KOPT-K1 (cell line): ENCODE measurements at regions not wholly inside any gene's neighbourhood (a gene's known extent, or its start where the extent isn't known, plus 50 kb on each side); places are given as distances from the start of the nearest gene placed in this dataset.

Experiments
- H3K27ac ChIP-seq: fragments of 200-600 bp; sonication (generic); 2 replicates; pipeline ENCODE4 v1.5.1; 2016; ENCODE audit warnings: antibody characterized with exemption, mild to moderate bottlenecking, low read depth, low read length; ENCODE audit not compliant: poor library complexity, severe bottlenecking
- H3K36me3 ChIP-seq: fragments of 200-600 bp; sonication (generic); 2 replicates; pipeline ENCODE4 v1.5.1; 2017; ENCODE audit warnings: antibody characterized with exemption, mild to moderate bottlenecking, low read length, moderate library complexity; ENCODE audit not compliant: insufficient read depth
- H3K9me3 ChIP-seq: fragments of 200-600 bp; sonication (generic); 2 replicates; pipeline ENCODE4 v1.5.1; 2017; ENCODE audit warnings: antibody characterized with exemption, low read length, mild to moderate bottlenecking; ENCODE audit not compliant: insufficient read depth, poor library complexity, severe bottlenecking

DNA sequence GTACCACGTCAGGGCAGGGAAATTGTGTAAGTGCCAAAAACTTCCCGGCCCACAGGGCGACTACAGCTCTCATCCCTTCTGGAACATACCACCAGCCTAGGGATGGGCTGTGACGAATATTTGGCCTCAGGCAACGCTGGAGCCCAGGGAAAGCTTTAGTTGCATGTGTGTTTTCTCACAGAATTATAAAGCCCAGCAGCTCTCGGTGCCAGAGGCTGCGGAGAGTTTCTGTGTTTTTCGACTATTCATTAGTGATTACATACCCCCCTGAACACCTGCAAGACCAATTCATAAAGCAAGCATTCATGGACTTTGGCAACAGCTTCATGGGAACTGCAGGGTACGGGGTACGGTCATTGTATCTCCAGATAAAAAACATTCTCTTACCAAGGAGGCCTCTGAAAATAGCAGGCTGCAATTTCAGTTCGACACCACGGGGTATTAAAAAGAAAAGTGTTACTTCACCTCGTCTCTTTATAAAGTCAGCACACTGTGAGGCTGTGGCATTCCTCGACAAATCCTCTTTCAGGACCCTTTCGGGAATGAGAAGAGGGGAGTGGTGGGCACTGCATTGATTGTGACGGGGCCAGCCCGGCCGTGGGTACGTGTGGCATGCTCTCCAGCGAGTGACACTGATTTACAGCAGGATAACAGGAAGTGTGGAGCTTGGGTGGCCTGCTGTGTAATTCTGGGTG, 243.6 kb upstream of the SORL1-AS1 start:
- H3K9me3 ChIP-seq: no peaks in the 10 kb centered on the region
- H3K36me3 ChIP-seq: no peaks in the 10 kb centered on the region
- no peak overlapping the region for H3K27ac ChIP-seq

DNA sequence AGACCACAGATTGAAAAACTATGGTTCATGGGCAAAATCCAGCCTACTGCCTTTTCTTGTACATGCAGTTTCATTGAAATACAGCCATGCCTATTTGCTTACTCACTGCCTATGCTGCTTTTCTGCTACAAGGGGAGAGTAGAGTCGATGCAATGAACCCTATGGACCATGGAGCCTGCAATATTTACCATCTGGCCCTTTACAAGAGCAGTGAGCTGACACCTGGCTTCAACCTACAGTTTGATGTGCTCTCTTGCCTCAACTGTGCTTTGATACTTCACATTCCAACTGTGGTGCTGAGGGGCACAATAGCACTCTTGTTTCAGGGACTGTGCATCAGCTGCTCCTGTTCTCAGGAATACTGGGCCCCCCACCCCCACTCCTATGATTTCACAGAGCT, 239.5 kb upstream of the SORL1-AS1 start:
- no peak overlapping the region for H3K27ac ChIP-seq
- H3K36me3 ChIP-seq: no peaks in the 10 kb centered on the region
- no peaks in the 10 kb centered on the region for H3K9me3 ChIP-seq

DNA sequence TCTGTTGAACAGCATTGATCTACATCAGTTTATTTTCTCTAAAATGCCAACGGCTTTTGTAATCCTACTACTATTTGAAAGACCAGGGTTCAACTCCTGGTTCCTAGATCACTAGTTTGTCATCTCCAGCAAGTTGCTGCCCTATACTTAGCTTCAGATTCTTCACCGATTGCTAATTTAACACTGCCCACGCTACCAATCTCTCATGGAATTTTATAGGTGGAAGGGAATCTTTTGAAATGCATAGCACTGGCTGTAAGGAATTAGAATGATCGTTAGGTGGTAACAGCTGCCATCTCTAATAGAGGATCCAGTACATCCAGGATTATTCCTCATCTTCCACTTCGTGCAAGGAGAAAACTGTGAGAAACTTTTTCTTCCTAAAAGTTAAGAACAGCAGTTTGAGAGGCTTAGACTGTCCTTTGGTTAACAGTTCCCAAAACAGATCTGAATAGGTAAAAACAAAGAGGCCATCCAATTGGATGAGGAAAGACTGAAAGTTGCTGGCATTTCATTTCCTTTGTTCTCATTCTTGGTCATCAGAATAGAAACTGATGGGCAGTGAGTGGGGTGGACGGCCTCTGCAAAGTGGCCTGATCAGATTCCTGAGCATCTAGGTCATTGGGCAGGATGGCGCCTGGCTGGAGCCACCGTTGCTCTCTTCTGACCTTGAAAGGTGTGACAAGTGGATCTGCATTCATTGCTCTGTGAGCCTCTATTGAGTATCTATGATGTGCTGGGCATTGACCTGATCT, 236.3 kb upstream of the SORL1-AS1 start:
- Histone ChIP-seq H3K9me3 (no peaks in the 10 kb centered on the region), H3K27ac (no peak overlapping the region), H3K36me3 (no peaks in the 10 kb centered on the region)

DNA sequence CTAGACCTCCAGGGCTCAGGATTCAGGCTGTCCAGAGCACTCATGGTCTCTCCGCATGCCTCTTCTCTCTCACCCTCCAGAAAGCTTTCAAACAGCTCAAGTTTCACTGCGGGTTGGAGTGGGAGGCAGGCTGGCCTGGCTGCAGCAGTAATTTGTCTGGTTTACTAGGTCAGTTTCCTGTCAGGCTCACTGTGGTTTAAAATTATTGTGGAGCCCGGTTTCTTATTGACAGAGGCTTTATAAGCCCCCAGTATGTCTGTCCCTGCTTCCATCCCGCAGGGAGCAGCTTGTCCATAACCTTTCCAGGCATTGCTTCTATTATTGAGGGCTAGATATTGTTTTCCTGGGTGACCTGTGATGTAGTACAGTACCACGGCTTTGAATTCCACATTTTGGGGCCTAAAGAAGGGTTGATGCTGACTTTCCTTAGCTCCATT, 235.3 kb upstream of the SORL1-AS1 start:
- Histone ChIP-seq H3K36me3 (no peaks in the 10 kb centered on the region), H3K9me3 (no peaks in the 10 kb centered on the region), H3K27ac (no peak overlapping the region)

DNA sequence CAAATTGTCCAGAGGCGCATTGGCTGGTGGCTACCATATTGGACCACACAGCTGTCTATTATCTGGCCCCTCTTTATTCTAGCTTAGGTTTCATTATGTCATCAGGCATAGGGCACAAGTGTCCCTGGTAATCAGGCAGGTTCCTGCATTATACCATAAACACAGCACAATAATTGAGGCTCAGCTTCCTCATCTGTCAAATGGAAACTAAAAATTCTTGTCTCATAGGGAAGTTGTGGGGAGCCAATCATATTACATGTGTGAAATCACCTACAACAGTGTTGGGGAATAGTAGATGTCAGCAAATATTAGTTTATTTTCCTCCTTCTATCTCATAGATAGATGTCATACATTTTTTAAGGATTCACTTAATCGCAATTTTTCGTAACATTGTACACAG, 231.0 kb upstream of the SORL1-AS1 start:
- no peak overlapping the region for H3K27ac ChIP-seq
- H3K9me3 ChIP-seq: no peaks in the 10 kb centered on the region
- no peaks in the 10 kb centered on the region for H3K36me3 ChIP-seq
